Liver (tissue), 7 donors: ENCODE measurements at regions not wholly inside any gene's neighbourhood (a gene's known extent, or its start where the extent isn't known, plus 50 kb on each side); places are given as distances from the start of the nearest gene placed in this dataset.

Experiments used
- DNase-seq: peaks from one replicate; pipeline ENCODE4 v3.0.0-alpha.2; 2017; ENCODE audit warnings: low spot score
- H3K27ac ChIP-seq, 2 donors: one replicate each; pipeline ENCODE4 v1.7.0; 2013; ENCODE audit warnings: inconsistent platforms in 2 of 2, low read length in 2 of 2, control low read depth in 1 of 2, low read depth in 1 of 2, mild to moderate bottlenecking in 1 of 2
- H3K27me3 ChIP-seq, 4 donors: one replicate each; pipeline versions ENCODE4 v1.6.1 to v1.7.0; 2013; ENCODE audit warnings: low read length in 3 of 4, inconsistent platforms in 1 of 4, mild to moderate bottlenecking in 1 of 4, moderate library complexity in 1 of 4; ENCODE audit not compliant: control insufficient read depth in 4 of 4, insufficient read depth in 4 of 4
- H3K36me3 ChIP-seq, 4 donors: one replicate each; pipeline versions ENCODE4 v1.6.1 to v1.7.0; 2013; ENCODE audit warnings: low read length in 3 of 4, mild to moderate bottlenecking in 3 of 4, low read depth in 1 of 4, moderate library complexity in 1 of 4; ENCODE audit not compliant: control insufficient read depth in 4 of 4, insufficient read depth in 3 of 4
- H3K4me1 ChIP-seq, 4 donors: one replicate each; pipeline versions ENCODE4 v1.6.1 to v1.7.0; 2013; ENCODE audit warnings: low read length in 3 of 4, mild to moderate bottlenecking in 3 of 4, moderate library complexity in 1 of 4; ENCODE audit not compliant: control insufficient read depth in 4 of 4, insufficient read depth in 4 of 4
- H3K4me3 ChIP-seq, 3 donors: one replicate each; pipeline versions ENCODE4 v1.6.1 to v1.7.0; 2013; ENCODE audit warnings: low read length in 3 of 3, control low read depth in 1 of 3, low read depth in 1 of 3, mild to moderate bottlenecking in 1 of 3
- H3K9ac ChIP-seq, 2 donors: one replicate each; pipeline ENCODE4 v1.7.0; 2013; ENCODE audit warnings: low read length in 2 of 2, mild to moderate bottlenecking in 2 of 2, moderate library complexity in 2 of 2, control low read depth in 1 of 2, low read depth in 1 of 2
- H3K9me3 ChIP-seq, 4 donors: one replicate each; pipeline versions ENCODE4 v1.6.1 to v1.7.0; 2013; ENCODE audit warnings: low read length in 3 of 4; ENCODE audit not compliant: control insufficient read depth in 4 of 4
- FOXA1 ChIP-seq: IDR thresholded peaks from 2 replicates; pipeline ENCODE4 v1.6.1; 2016; ENCODE audit warnings: antibody characterized with exemption
- FOXA2 ChIP-seq: IDR thresholded peaks from 2 replicates; pipeline ENCODE4 v1.6.1; 2016; ENCODE audit warnings: antibody characterized with exemption
- GABPA ChIP-seq, 2 donors: IDR thresholded peaks in 1 of 2; conservative IDR thresholded peaks in 1 of 2; 2 replicates each; pipeline ENCODE4 v1.6.1; 2016; ENCODE audit warnings: antibody characterized with exemption in 2 of 2, mild to moderate bottlenecking in 1 of 2, moderate library complexity in 1 of 2
- HNF4A ChIP-seq, 2 donors: conservative IDR thresholded peaks; 2 replicates each; pipeline ENCODE4 v1.6.1; 2016; ENCODE audit warnings: antibody characterized with exemption in 2 of 2, mild to moderate bottlenecking in 2 of 2
- NR2F2 ChIP-seq: IDR thresholded peaks from 2 replicates; pipeline ENCODE4 v1.6.1; 2016; ENCODE audit warnings: antibody characterized with exemption
- RAD21 ChIP-seq, 2 donors: IDR thresholded peaks; 2 replicates each; pipeline ENCODE4 v1.6.1; 2016; ENCODE audit warnings: antibody characterized with exemption in 2 of 2, mild to moderate bottlenecking in 2 of 2
- RXRA ChIP-seq, 2 donors: IDR thresholded peaks; 2 replicates each; pipeline ENCODE4 v1.6.1; 2017 to 2018; ENCODE audit warnings: antibody characterized with exemption in 2 of 2, mild to moderate bottlenecking in 1 of 2
- TAF1 ChIP-seq: conservative IDR thresholded peaks from 2 replicates; pipeline ENCODE4 v1.6.1; 2016; ENCODE audit warnings: antibody characterized with exemption, mild to moderate bottlenecking
- YY1 ChIP-seq: IDR thresholded peaks from 2 replicates; pipeline ENCODE4 v1.6.1; 2016; ENCODE audit warnings: antibody characterized with exemption, mild to moderate bottlenecking
- WGBS: extraction: QIAGEN DNeasy Blood & Tissue Kit; methylation state at CpG from one replicate; pipeline ENCODE4 v1.1.7; 2013; 5-methylcytosine and 5-hydroxymethylcytosine counted together
- TF ChIP-seq, protein P1 (sequence below): IDR thresholded peaks from 2 replicates; pipeline ENCODE4 v1.6.1; 2016; ENCODE audit warnings: antibody characterized with exemption, mild to moderate bottlenecking
- TF ChIP-seq, protein P2 (sequence below): IDR thresholded peaks from 2 replicates; pipeline ENCODE4 v1.6.1; 2016; ENCODE audit warnings: antibody characterized with exemption
- TF ChIP-seq, protein P3 (sequence below): IDR thresholded peaks from 2 replicates; pipeline ENCODE4 v1.6.1; 2016; ENCODE audit warnings: antibody characterized with exemption
- TF ChIP-seq, protein P4 (sequence below): IDR thresholded peaks from 2 replicates; pipeline ENCODE4 v1.6.1; 2016; ENCODE audit warnings: antibody characterized with exemption
- donor health status: healthy.
- donor health status: healthy.
- donor health status: healthy.
- donor health status: healthy.

DNA sequence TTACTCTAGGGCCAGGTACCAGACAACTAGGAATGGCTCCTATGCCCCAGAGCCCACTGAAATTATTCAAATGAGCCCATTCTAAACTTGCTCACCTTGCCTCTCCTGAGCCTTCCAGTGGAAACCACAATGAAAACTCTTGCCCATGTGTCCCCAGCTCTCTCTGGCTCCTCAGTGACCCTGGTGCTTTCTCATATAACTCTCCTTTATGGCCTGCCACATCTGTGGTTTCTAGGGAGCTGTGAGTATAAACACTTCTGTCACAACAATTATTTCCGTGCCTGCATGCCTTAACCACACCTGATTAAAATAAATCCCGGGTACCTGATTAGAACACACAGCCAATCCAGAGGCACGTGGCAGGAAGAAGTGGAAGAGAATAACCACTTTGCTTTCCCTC, 333.0 kb upstream of the SPRED2 start:
- H3K27me3 ChIP-seq: no peaks in the 10 kb centered on the region
- no peak overlapping the region for H3K9ac ChIP-seq
- 76% methylated on average over 3 of the region's 3 CpGs for WGBS
- no peak overlapping the region for H3K27ac ChIP-seq
- H3K9me3 ChIP-seq: no peaks in the 10 kb centered on the region
- DNase-seq: no peak
- TF ChIP-seq, protein P1, sequence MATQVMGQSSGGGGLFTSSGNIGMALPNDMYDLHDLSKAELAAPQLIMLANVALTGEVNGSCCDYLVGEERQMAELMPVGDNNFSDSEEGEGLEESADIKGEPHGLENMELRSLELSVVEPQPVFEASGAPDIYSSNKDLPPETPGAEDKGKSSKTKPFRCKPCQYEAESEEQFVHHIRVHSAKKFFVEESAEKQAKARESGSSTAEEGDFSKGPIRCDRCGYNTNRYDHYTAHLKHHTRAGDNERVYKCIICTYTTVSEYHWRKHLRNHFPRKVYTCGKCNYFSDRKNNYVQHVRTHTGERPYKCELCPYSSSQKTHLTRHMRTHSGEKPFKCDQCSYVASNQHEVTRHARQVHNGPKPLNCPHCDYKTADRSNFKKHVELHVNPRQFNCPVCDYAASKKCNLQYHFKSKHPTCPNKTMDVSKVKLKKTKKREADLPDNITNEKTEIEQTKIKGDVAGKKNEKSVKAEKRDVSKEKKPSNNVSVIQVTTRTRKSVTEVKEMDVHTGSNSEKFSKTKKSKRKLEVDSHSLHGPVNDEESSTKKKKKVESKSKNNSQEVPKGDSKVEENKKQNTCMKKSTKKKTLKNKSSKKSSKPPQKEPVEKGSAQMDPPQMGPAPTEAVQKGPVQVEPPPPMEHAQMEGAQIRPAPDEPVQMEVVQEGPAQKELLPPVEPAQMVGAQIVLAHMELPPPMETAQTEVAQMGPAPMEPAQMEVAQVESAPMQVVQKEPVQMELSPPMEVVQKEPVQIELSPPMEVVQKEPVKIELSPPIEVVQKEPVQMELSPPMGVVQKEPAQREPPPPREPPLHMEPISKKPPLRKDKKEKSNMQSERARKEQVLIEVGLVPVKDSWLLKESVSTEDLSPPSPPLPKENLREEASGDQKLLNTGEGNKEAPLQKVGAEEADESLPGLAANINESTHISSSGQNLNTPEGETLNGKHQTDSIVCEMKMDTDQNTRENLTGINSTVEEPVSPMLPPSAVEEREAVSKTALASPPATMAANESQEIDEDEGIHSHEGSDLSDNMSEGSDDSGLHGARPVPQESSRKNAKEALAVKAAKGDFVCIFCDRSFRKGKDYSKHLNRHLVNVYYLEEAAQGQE: no peak
- H3K4me3 ChIP-seq: no peak overlapping the region
- no peaks in the 10 kb centered on the region for H3K4me1 ChIP-seq
- no peaks in the 10 kb centered on the region for H3K36me3 ChIP-seq

DNA sequence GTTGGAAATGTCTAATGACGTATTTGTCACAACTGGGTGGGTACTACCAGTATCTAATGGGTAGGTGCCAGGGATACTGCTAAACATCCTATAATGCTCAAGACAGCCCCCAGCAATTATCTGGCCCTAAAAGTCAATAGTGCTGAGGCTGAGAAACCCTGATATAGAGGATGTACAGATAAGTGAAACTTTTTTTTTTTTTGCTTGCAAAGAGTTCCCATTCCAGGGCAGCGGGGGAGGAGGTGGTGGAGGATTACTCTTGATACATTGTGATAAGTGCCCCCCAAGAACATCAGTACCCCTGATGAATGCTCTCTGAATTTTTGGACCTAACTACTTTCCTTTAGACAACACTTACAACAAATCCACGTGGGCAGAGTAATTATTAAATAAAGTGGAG, 329.7 kb upstream of the SPRED2 start:
- H3K4me3 ChIP-seq: no peak overlapping the region
- WGBS: 76% methylated on average over 3 of the region's 3 CpGs
- no peak overlapping the region for H3K27ac ChIP-seq
- H3K36me3 ChIP-seq: no peaks in the 10 kb centered on the region
- no peak for DNase-seq
- no peak overlapping the region for H3K9ac ChIP-seq
- no peaks in the 10 kb centered on the region for H3K4me1 ChIP-seq
- TF ChIP-seq, protein P2, sequence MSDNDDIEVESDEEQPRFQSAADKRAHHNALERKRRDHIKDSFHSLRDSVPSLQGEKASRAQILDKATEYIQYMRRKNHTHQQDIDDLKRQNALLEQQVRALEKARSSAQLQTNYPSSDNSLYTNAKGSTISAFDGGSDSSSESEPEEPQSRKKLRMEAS: no peak
- no peaks in the 10 kb centered on the region for H3K9me3 ChIP-seq
- no peaks in the 10 kb centered on the region for H3K27me3 ChIP-seq

DNA sequence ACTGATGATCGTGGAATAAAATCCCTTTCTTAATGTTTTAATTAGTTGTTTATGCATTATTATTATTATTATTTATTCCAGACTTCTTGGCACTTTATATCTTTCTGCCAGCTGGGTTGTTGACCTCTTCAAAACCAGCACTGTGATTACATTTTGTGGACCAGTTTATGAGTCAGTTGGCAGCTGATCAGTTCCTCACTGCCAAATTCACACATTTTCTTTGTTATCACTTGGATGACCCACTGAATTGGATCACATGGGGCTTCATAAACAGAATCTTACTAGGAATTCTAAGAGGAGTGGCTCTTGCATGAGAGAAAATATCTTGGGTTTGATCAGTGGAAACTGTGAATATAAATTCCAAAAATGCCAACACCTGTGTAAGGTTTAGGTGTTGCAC, 321.8 kb upstream of the SPRED2 start:
- Histone ChIP-seq H3K27ac (no peak overlapping the region), H3K9me3 (no peaks in the 10 kb centered on the region), H3K9ac (no peak overlapping the region), H3K27me3 (no peaks in the 10 kb centered on the region), H3K36me3 (no peaks in the 10 kb centered on the region), H3K4me3 (no peak overlapping the region), H3K4me1 (no peaks in the 10 kb centered on the region)
- 81% methylated on average over 1 of the region's 1 CpG for WGBS
- TF ChIP-seq FOXA1: no peak
- TF ChIP-seq TAF1: no peak
- TF ChIP-seq RAD21 (IDR thresholded peaks at IDR 0.05): no peak
- TF ChIP-seq NR2F2: no peak
- no peak for TF ChIP-seq GABPA (IDR thresholded peaks at IDR 0.05 in 1 of 2, conservative IDR thresholded peaks at IDR 0.05 in 1 of 2)
- TF ChIP-seq HNF4A (conservative IDR thresholded peaks at IDR 0.05): no peak
- TF ChIP-seq, protein P1: no peak
- no peak for TF ChIP-seq FOXA2
- no peak for TF ChIP-seq YY1
- TF ChIP-seq, protein P3, sequence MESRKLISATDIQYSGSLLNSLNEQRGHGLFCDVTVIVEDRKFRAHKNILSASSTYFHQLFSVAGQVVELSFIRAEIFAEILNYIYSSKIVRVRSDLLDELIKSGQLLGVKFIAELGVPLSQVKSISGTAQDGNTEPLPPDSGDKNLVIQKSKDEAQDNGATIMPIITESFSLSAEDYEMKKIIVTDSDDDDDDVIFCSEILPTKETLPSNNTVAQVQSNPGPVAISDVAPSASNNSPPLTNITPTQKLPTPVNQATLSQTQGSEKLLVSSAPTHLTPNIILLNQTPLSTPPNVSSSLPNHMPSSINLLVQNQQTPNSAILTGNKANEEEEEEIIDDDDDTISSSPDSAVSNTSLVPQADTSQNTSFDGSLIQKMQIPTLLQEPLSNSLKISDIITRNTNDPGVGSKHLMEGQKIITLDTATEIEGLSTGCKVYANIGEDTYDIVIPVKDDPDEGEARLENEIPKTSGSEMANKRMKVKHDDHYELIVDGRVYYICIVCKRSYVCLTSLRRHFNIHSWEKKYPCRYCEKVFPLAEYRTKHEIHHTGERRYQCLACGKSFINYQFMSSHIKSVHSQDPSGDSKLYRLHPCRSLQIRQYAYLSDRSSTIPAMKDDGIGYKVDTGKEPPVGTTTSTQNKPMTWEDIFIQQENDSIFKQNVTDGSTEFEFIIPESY: no peak
- TF ChIP-seq RXRA (IDR thresholded peaks at IDR 0.05): no peak
- TF ChIP-seq, protein P4, sequence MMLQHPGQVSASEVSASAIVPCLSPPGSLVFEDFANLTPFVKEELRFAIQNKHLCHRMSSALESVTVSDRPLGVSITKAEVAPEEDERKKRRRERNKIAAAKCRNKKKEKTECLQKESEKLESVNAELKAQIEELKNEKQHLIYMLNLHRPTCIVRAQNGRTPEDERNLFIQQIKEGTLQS: no peak
- no peak for DNase-seq
